A673 (cell line): ENCODE measurements at regions not wholly inside any gene's neighbourhood (a gene's known extent, or its start where the extent isn't known, plus 50 kb on each side); places are given as distances from the start of the nearest gene placed in this dataset.
"Not testable (repeated sequence)": the region's sequence is repeated elsewhere in the genome, so short reads cannot be mapped to it uniquely, and the experiment has no call there.

ENCODE experiments used
- BruUV-seq: library from RNA; stranded (reverse); fragments of 400-500 nt; replicated peaks from 2 replicates; lab custom pipeline; 2021; lab: Mats Ljungman, UMichigan
- CTCF ChIA-PET: fragments of 300-600 bp; sonication (Branson Sonifier 250); formaldehyde crosslinking; loops from one replicate; lab custom pipeline; 2022; ENCODE audit warnings: antibody characterized with exemption; lab: Charles Lee
- POLR2A ChIA-PET: fragments of 300-600 bp; sonication (Branson Sonifier 250); formaldehyde crosslinking; loops from one replicate; lab custom pipeline; 2022; ENCODE audit warnings: antibody characterized with exemption; ENCODE audit not compliant: low non-redundant PET; lab: Charles Lee
- DNase-seq: peaks from one replicate; pipeline ENCODE4 v3.0.0-alpha.2; 2015; ENCODE audit warnings: low spot score
- H3K27ac ChIP-seq: fragments of 200-600 bp; sonication (generic); 2 replicates; pipeline ENCODE4 v1.5.1; 2016; ENCODE audit warnings: mixed run types, low read depth, mild to moderate bottlenecking, mixed read lengths, antibody characterized with exemption, low read length; ENCODE audit not compliant: poor library complexity, severe bottlenecking
- H3K27me3 ChIP-seq: fragments of 200-600 bp; sonication (generic); replicated peaks from 2 replicates; pipeline ENCODE4 v1.6.1; 2017; ENCODE audit warnings: mixed run types, low read depth, mild to moderate bottlenecking, mixed read lengths, antibody characterized with exemption, low read length; ENCODE audit not compliant: insufficient read depth, poor library complexity
- H3K36me3 ChIP-seq: fragments of 200-600 bp; sonication (generic); 2 replicates; pipeline ENCODE4 v1.6.1; 2016; ENCODE audit warnings: mixed run types, mild to moderate bottlenecking, mixed read lengths, antibody characterized with exemption, low read length; ENCODE audit not compliant: insufficient read depth, poor library complexity, severe bottlenecking
- H3K4me1 ChIP-seq: fragments of 200-600 bp; sonication (generic); 2 replicates; pipeline ENCODE4 v1.6.1; 2017; ENCODE audit warnings: mixed run types, mild to moderate bottlenecking, mixed read lengths, antibody characterized with exemption, low read length; ENCODE audit not compliant: insufficient read depth, poor library complexity, severe bottlenecking
- H3K4me3 ChIP-seq: fragments of 200-600 bp; sonication (generic); 2 replicates; pipeline ENCODE4 v1.5.1; 2016; ENCODE audit warnings: low read depth, mixed run types, mild to moderate bottlenecking, mixed read lengths, low read length; ENCODE audit not compliant: poor library complexity, severe bottlenecking
- H3K9me3 ChIP-seq: fragments of 200-600 bp; sonication (generic); 2 replicates; pipeline ENCODE4 v1.6.1; 2016; ENCODE audit warnings: mixed run types, low read depth, mild to moderate bottlenecking, mixed read lengths, antibody characterized with exemption, low read length; ENCODE audit not compliant: poor library complexity, severe bottlenecking
- EZH2 ChIP-seq: fragments of 200-600 bp; sonication (generic); IDR thresholded peaks from 2 replicates; pipeline ENCODE4 v1.6.1; 2017; ENCODE audit warnings: borderline replicate concordance, low read depth, mild to moderate bottlenecking, mixed read lengths, antibody characterized with exemption, low read length; ENCODE audit not compliant: poor library complexity, severe bottlenecking
- intact Hi-C: fragments of 100-400 bp; cut with micrococcal nuclease; formaldehyde crosslinking; loops from one replicate; pipeline ENCODE4 v1.10.0; 2022; ENCODE audit not compliant: unreplicated experiment
- TF ChIP-seq, protein P1 (sequence below): fragments of 300-800, 200-600 bp; sonication (generic); conservative IDR thresholded peaks from 2 replicates; pipeline ENCODE4 v1.5.1; 2017; ENCODE audit warnings: low read depth, mild to moderate bottlenecking, antibody characterized with exemption, low read length, moderate library complexity, mixed read lengths

DNA sequence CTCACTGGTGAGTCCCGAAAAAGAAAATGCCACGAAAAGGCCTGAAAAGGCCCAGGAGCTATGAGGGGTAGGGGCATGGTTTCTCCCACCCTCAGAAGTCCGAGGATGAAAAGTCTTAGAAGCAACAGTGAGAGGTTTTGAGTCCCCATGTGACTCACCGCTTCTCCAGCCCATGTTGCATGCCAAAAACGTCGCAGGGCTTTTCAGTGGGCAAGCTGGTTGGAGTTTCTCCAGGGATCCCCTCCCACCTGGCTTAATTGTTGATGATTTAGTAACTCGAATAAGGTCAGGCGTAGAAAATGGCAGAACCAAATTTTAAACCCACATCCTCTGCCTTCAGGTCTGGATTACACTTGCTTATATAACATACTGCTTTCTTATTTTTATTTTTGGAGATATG, 96.3 kb upstream of the ARMC3 start:
- Histone ChIP-seq H3K27ac (no peak overlapping the region), H3K27me3 (no peaks in the 10 kb centered on the region), H3K4me3 (no peak overlapping the region), H3K4me1 (no peaks in the 10 kb centered on the region), H3K9me3 (no peaks in the 10 kb centered on the region), H3K36me3 (no peaks in the 10 kb centered on the region)
- intact Hi-C loops = no loop called here
- CTCF ChIA-PET = no interaction called here
- POLR2A ChIA-PET = no interaction called here
- no peak for TF ChIP-seq EZH2
- TF ChIP-seq, protein P1, sequence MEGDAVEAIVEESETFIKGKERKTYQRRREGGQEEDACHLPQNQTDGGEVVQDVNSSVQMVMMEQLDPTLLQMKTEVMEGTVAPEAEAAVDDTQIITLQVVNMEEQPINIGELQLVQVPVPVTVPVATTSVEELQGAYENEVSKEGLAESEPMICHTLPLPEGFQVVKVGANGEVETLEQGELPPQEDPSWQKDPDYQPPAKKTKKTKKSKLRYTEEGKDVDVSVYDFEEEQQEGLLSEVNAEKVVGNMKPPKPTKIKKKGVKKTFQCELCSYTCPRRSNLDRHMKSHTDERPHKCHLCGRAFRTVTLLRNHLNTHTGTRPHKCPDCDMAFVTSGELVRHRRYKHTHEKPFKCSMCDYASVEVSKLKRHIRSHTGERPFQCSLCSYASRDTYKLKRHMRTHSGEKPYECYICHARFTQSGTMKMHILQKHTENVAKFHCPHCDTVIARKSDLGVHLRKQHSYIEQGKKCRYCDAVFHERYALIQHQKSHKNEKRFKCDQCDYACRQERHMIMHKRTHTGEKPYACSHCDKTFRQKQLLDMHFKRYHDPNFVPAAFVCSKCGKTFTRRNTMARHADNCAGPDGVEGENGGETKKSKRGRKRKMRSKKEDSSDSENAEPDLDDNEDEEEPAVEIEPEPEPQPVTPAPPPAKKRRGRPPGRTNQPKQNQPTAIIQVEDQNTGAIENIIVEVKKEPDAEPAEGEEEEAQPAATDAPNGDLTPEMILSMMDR = no peak
- DNase-seq = no peak
- no TSS peak for BruUV-seq

DNA sequence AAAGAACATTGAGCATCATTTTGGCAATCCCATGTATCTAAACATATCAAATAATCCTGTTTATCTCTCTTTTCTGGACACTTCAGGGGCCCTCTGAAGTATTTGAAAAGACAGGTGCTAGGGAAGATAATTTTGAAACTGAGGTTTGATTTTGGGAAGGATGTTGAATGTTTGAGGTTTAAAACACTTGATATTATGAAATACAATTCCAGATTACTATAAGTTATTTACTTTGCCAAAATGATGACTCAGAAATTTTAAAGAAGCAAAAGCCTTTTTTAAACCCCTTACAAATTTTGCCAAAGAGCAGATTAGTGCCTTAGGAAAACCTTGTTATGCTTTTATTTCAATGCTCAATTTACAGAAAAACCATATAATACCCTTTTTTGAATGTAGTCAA, 99.1 kb upstream of the ARMC3 start:
- H3K4me1 ChIP-seq, BruUV-seq, H3K4me3 ChIP-seq, CTCF ChIA-PET, H3K27ac ChIP-seq, H3K9me3 ChIP-seq, H3K27me3 ChIP-seq, H3K36me3 ChIP-seq, POLR2A ChIA-PET, DNase-seq, intact Hi-C loops: not testable (repeated sequence)

DNA sequence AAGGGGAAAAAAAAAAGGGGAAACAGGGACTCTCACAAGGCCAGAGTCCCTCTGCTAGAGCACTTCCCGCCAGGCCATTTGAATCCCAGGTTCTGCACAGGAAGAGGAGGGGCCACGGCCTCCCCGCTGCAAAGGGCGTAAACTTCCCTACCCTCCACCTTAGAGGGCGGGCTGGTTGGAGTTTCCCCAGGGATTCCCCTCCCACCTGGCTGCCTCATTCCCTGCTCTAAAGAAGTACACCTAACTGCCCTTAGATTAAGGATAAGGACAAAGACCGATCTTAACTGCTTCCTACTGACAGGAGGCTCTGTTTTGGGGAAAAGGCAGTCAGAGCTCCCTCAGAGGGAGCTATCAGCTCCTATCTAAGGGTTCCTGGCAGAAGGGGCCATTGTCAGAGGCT, 102.0 kb upstream of the ARMC3 start:
- DNase-seq = no peak
- H3K27ac ChIP-seq = no peak overlapping the region
- BruUV-seq = no TSS peak

DNA sequence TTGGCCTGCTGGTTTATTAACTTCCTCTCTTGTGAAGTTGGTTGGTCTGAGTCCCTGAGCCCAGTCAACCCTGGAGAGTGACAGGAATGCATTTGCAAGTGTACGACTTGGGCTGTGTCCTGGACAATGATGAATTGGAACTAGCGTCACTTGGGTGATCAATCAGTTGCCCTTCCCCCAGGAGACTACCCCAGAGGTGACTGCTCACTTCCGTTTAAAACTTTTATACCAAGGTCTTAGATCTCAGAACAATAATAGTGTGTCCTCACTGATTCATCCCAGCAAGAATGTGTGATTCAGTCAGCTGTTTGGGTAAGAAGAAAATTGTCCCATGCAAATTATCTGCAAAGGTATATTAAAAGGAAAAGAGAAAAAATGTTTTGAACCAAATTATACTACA, 102.9 kb upstream of the ARMC3 start:
- no peaks in the 10 kb centered on the region for H3K27me3 ChIP-seq
- H3K9me3 ChIP-seq = no peaks in the 10 kb centered on the region
- no peaks in the 10 kb centered on the region for H3K36me3 ChIP-seq
- POLR2A ChIA-PET = no interaction called here
- intact Hi-C loops = no loop called here
- no TSS peak for BruUV-seq
- H3K4me3 ChIP-seq = no peak overlapping the region
- TF ChIP-seq, protein P1 = no peak
- no peak for TF ChIP-seq EZH2
- H3K4me1 ChIP-seq = peaks cover 9% of the 10 kb centered on the region
- no peak overlapping the region for H3K27ac ChIP-seq
- CTCF ChIA-PET = no interaction called here
- DNase-seq = no peak

More for the DNA sequence above, 102.0 kb upstream of the ARMC3 start:
- Histone ChIP-seq H3K27me3 (no peaks in the 10 kb centered on the region), H3K36me3 (no peaks in the 10 kb centered on the region), H3K4me1 (peaks cover 9% of the 10 kb centered on the region), H3K9me3 (no peaks in the 10 kb centered on the region), H3K4me3 (no peak overlapping the region)
- intact Hi-C loops = no loop called here
- ChIA-PET CTCF (no interaction called here), POLR2A (no interaction called here)
- TF ChIP-seq, protein P1 = no peak
- no peak for TF ChIP-seq EZH2
